Adrenal gland (tissue), 9 donors: ENCODE measurements at regions not wholly inside any gene's neighbourhood (a gene's known extent, or its start where the extent isn't known, plus 50 kb on each side); places are given as distances from the start of the nearest gene placed in this dataset.

Experiments
- DNase-seq, 7 donors: peaks; one replicate each; pipeline ENCODE4 v3.0.0-alpha.2; 2019 to 2020
- H3K27ac ChIP-seq, 5 donors: fragments of 200-600 bp; sonication (generic) in 4 of 5; 1 replicate in 3 of 5; 2 replicates in 2 of 5; pipeline versions ENCODE4 v1.5.1 to v1.8.0; 2016 to 2020; ENCODE audit warnings: mild to moderate bottlenecking in 1 of 5
- H3K27me3 ChIP-seq: fragments of 200-600 bp; 2 replicates; pipeline ENCODE4 v1.8.0; 2021
- H3K36me3 ChIP-seq, 2 donors: fragments of 200-600 bp; replicated peaks in 1 of 2; 1 replicate in 1 of 2; 2 replicates in 1 of 2; pipeline versions ENCODE4 v1.5.1 to v1.8.0; 2018 to 2022
- H3K4me1 ChIP-seq, 2 donors: fragments of 200-600 bp; replicated peaks in 1 of 2; 1 replicate in 1 of 2; 2 replicates in 1 of 2; pipeline versions ENCODE4 v1.5.1 to v1.8.0; 2018 to 2021
- H3K4me3 ChIP-seq, 4 donors: fragments of 200-600 bp; sonication (generic) in 3 of 4; one replicate each; pipeline ENCODE4 v1.5.1; 2016 to 2018
- H3K9me3 ChIP-seq, 3 donors: fragments of 200-600 bp; sonication (generic) in 1 of 3; replicated peaks in 1 of 3; 1 replicate in 2 of 3; 2 replicates in 1 of 3; pipeline versions ENCODE4 v1.5.1 to v1.8.0; 2016 to 2021
- CTCF ChIP-seq, 6 experiments: fragments of 450-650 bp in 4 of 6; fragments of 200-600 bp in 2 of 6; sonication (generic) in 1 of 6; IDR thresholded peaks; 1 replicate in 5 of 6; 2 replicates in 1 of 6; pipeline versions ENCODE4 v1.5.1 to v1.8.0; 2016 to 2021; ENCODE audit warnings: antibody characterized with exemption in 6 of 6, mild to moderate bottlenecking in 2 of 6, moderate library complexity in 1 of 6
- POLR2A ChIP-seq, 2 donors: fragments of 450-650 bp; IDR thresholded peaks; one replicate each; pipeline ENCODE4 v1.6.1; 2017; ENCODE audit warnings: antibody characterized with exemption in 2 of 2, mild to moderate bottlenecking in 2 of 2, moderate library complexity in 1 of 2
- WGBS, 4 donors: extraction: QIAGEN DNeasy Blood & Tissue Kit in 2 of 4; methylation state at CpG; one replicate each; pipeline versions ENCODE4 v1.1.5 to v1.1.7; 2013 to 2017; 5-methylcytosine and 5-hydroxymethylcytosine counted together
- intact Hi-C, 2 donors: fragments of 100-400 bp; cut with DNase I; formaldehyde crosslinking; loops; one replicate each; pipeline versions ENCODE4 v1.14.1 to v1.15.0; 2022 to 2023
- donor health status: healthy with polysubstance abuse.
- donor health status: Bipolar disorder and iron deficiency.
- donor health status: DM: yes; HTN: yes; CAD: no.
- donor health status: DM: no; HTN: no; CAD: no.
- donor health status: DM: no; HTN: no; CAD: no.

DNA sequence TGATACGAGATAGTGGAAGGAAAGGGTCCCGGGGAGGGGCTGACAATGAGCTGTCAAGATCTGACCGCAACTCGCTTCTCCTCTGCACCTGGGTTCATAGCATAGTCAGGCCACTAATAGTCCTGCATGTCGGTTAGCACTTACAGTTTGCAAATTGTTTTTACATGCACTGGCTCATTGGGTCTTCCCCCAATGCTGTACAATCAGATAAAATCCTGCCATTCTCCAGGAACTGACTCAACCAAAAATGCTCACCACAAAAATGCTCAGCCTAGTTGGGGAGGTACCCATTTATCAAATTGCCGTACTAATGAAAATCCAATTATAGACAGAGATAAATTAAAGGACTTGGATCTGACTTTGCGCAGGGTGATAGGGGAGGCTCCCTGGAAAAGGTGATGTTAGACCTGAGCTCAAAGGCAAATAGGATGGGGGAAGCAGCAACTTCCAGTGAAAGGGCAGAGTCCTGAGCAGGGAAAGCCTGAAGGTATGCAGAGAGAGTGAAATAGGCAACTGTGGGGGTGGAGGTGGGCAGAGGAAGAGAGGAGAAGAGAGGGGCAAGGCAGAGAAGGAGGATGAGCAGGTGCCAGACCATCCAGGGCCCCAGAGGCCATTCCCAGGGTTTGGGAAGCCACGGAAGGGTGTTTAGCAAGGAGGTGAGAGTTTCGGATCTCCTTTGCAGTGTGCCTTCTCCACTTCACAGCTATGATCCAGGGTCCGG lies 326.1 kb upstream of the TSHZ3 start:
- intact Hi-C loops, result loop anchor here in 1 of 2 donors (10.0 kb wide), 1 partner anchor 549 kb away; no protein-coding TSS in a partner anchor
- H3K4me1 ChIP-seq, result no peaks in the 10 kb centered on the region
- no peaks in the 10 kb centered on the region for H3K27me3 ChIP-seq
- no peak overlapping the region for H3K27ac ChIP-seq
- H3K36me3 ChIP-seq, result no peaks in the 10 kb centered on the region
- TF ChIP-seq POLR2A (IDR thresholded peaks at IDR 0.05) (no peak), CTCF (IDR thresholded peaks at IDR 0.05) (no peak)
- no peaks in the 10 kb centered on the region for H3K9me3 ChIP-seq
- no peak overlapping the region for H3K4me3 ChIP-seq
- no peak for DNase-seq
- WGBS, 4 donors, result 80 to 86% (median 84%) methylated on average over 10 of the region's 10 CpGs

DNA sequence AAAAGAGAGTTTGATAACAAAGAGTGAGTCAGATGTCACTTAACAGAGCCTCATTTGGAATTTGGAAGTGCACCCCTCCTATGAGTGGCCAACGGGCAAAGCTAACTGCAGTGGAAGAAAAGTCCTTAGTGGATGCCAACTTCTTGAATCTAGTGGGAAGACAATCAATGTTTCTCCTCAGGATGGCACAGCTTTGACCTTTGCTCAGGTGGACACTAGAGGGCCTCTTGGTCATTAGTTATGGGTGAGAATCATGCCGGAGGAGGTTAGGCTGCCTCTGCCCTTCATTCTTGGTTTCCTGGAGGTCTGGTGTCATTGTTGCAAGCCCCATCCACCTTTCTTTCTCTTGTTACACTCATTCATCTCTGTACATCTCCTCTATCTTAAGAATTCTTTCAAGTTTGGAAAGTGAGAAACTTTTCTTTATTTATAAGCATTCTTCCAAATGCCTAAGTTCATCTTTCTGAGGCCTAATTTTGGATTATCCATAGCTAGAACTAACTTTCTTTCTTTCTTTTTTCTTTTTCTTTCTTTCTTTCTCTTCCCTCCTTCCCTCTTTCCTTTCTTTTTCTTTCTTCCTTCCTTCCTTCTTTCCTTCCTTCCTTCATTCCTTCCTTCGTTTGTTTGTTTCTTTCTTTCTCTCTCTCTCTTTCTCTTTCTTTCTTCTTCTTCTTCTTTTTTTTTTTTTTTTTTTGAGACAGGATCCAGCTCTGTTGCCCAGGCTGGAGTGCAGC lies 327.2 kb upstream of the TSHZ3 start:
- Histone ChIP-seq H3K36me3 (no peaks in the 10 kb centered on the region), H3K27ac (no peak overlapping the region), H3K4me3 (no peak overlapping the region), H3K9me3 (no peaks in the 10 kb centered on the region), H3K4me1 (no peaks in the 10 kb centered on the region), H3K27me3 (no peaks in the 10 kb centered on the region)
- WGBS, 4 donors, result 48 to 59% (median 52%) methylated on average over 3 of the region's 3 CpGs
- no peak for TF ChIP-seq POLR2A (IDR thresholded peaks at IDR 0.05)
- TF ChIP-seq CTCF (IDR thresholded peaks at IDR 0.05), result peak in 4 of 6 experiments; percentile 43 to 59 (median 49)
- peak in 6 of 7 donors; percentile 23 to 55 (median 39) for DNase-seq
- intact Hi-C loops, result loop anchor here in 1 of 2 donors (10.0 kb wide), 1 partner anchor 548 kb away; no protein-coding TSS in a partner anchor

DNA sequence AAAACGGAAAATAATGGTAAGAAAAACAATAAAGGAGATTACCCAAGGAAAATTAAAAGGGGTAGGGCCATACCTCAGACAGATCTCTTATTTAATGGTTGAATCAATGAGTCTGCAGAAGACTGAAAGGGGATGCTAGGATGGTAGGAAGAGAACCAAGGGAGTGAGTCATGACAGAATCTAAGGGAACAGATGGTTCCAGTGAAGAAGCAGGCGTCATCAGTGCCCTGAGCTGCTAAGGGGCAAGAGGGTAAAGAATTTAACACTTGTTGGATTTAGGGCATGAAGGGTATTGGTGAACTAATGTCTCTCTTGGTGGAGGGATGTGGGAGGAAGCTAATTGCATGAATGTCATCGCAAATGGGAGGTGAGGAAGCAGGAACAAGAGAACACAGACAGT lies 329.2 kb upstream of the TSHZ3 start:
- 75 to 84% (median 80%) methylated on average over 3 of the region's 3 CpGs for WGBS, 4 donors
- H3K27ac ChIP-seq, result no peak overlapping the region
- H3K27me3 ChIP-seq, result no peaks in the 10 kb centered on the region
- H3K4me3 ChIP-seq, result no peak overlapping the region
- TF ChIP-seq POLR2A (IDR thresholded peaks at IDR 0.05) (no peak), CTCF (IDR thresholded peaks at IDR 0.05) (no peak)
- no peaks in the 10 kb centered on the region for H3K36me3 ChIP-seq
- no peak for DNase-seq
- no peaks in the 10 kb centered on the region for H3K9me3 ChIP-seq
- H3K4me1 ChIP-seq, result no peaks in the 10 kb centered on the region
- intact Hi-C loops, result loop anchor here in 1 of 2 donors (10.0 kb wide), 1 partner anchor 546 kb away; no protein-coding TSS in a partner anchor

DNA sequence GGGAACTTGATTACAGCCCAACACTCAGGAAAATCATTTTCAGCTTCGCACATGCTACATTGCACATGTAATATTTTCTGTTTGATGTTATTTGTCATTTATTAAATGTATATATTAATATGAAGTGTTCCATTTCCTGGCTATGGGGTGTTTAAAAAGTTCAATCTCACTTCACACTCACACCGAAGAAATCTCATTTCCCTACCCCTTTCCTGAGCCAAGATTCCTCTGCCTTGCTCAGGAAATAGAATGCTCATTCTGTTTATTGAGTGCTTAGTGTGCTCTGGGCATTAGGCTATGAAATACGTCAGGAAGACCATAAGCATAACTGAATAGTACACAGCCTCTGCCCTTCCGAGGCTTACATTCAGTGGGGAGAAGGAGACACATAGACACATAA lies 331.9 kb upstream of the TSHZ3 start:
- 61 to 71% (median 67%) methylated on average over 4 of the region's 4 CpGs for WGBS, 4 donors
- no peak overlapping the region for H3K4me3 ChIP-seq

More for the DNA sequence above, 331.9 kb upstream of the TSHZ3 start:
- Histone ChIP-seq H3K27ac (no peak overlapping the region), H3K9me3 (no peaks in the 10 kb centered on the region), H3K4me1 (no peaks in the 10 kb centered on the region), H3K27me3 (no peaks in the 10 kb centered on the region), H3K36me3 (no peaks in the 10 kb centered on the region)
- intact Hi-C loops, result no loop called here
- no peak for DNase-seq
- TF ChIP-seq CTCF (IDR thresholded peaks at IDR 0.05) (no peak), POLR2A (IDR thresholded peaks at IDR 0.05) (no peak)
